HG03159 (cell line): ENCODE measurements at regions not wholly inside any gene's neighbourhood (a gene's known extent, or its start where the extent isn't known, plus 50 kb on each side); places are given as distances from the start of the nearest gene placed in this dataset.

ENCODE experiments used
- ATAC-seq: cut with Tn5 transposase; IDR thresholded peaks from one replicate; pipeline ENCODE4 v1.9.1; 2021; ENCODE audit warnings: mild to moderate bottlenecking, moderate library complexity; ENCODE audit not compliant: unreplicated experiment

GRCh38 chr10:125222515-125223308 lies 62.3 kb upstream of the CTBP2 start:
- ATAC-seq = no peak

DNA sequence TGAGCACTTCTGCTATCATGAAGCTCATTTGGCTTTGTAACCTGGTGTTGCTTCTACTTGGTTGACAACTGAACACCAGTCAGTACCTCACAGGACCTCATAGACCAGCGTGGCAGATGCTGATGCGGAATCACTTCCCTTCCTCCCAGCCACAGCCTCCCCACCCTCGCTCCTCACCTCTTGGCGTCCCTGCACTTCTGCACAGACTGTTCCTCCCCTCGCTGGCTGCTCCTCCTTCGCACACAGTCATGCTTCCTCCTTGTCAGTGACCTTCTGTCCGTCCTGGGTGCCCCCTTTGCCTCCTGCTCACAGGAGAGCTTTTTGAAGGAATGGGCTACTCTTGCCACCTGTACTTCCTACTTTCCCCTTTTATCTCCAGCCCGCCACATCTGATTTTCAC lies 61.4 kb upstream of the CTBP2 start:
- ATAC-seq = no peak

GRCh38 chr10:125219776-125220175 lies 59.4 kb upstream of the CTBP2 start:
- no peak for ATAC-seq

DNA sequence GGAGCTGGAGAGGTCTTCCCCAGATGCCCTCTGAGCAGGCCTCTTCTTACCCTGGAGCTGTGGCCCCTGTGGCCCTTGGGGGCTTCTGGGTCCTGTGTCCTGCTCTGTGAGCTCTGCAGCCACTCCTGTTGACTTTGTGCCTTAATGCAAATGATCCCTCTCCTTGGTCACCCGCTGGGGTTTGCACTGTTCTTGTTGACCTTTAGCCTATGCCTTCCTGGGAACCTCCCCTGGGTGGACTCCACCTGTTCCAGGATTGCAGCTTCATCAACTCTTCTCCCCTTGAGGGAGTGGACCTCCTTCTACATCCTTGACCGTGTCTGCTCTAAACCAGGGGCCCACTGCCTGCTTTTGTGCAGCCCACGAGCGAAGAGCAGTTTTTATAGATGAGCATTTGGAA lies 58.6 kb upstream of the CTBP2 start:
- ATAC-seq = no peak

GRCh38 chr10:125217990-125218675 lies 57.8 kb upstream of the CTBP2 start:
- no peak for ATAC-seq

GRCh38 chr10:125216861-125217260 lies 56.5 kb upstream of the CTBP2 start:
- ATAC-seq = no peak

- no peak for ATAC-seq
These were observed 55.9 kb upstream of the CTBP2 start for GRCh38 chr10:125216309-125216708.

- ATAC-seq = no peak
These were observed 53.9 kb upstream of the CTBP2 start for GRCh38 chr10:125214283-125214570.

GRCh38 chr10:125213541-125214282 lies 53.3 kb upstream of the CTBP2 start:
- ATAC-seq = no peak

DNA sequence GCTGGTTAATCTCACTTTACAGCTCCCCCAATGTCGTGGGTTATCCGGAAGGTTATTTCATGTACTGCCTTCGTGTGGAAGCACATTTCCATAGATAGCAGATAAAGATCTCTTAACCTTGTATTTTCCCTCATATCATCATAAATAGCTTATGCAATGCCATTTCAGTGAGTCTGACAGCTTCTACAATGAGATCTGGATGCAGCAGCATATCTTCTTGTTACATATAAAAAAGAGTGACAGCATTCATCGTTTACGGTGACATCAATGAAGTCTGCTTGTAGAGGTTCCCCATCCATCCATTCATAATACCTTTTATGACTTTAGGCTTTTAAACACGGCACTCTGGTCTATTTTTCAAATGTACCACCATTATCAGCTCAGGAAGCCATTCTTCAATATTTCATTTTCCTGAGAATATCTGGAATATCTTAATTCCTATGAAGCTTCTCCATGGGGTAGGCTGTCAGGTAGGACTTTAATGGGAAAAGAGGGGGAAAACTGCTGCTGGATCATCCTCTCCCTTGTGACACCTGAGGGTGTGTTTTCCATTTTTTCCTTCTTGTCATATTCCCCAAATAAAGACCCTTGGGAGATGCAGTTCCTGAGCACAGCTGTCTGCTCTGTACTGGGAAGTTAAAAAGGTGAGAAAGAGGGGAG lies 51.9 kb upstream of the CTBP2 start:
- no peak for ATAC-seq
